ENCODE measurements at regions not wholly inside any gene's neighbourhood (a gene's known extent, or its start where the extent isn't known, plus 50 kb on each side); places are given as distances from the start of the nearest gene placed in this dataset.
"Not testable (repeated sequence)": the region's sequence is repeated elsewhere in the genome, so short reads cannot be mapped to it uniquely, and the experiment has no call there.

GRCh38 chr6:113029161-113029560 lies 682.0 kb downstream of the RFPL4B start:
- TF ChIP-seq CTCF (IDR thresholded peaks at IDR 0.05; ENCODE audit: low read length); EZH2 (IDR thresholded peaks at IDR 0.05; ENCODE audit: borderline replicate concordance, low read length): not testable (repeated sequence)
